LNCAP (cell line): ENCODE measurements at regions not wholly inside any gene's neighbourhood (a gene's known extent, or its start where the extent isn't known, plus 50 kb on each side); places are given as distances from the start of the nearest gene placed in this dataset.

Source experiments
- TF ChIP-seq, protein P1 (sequence below): fragments of 450-650 bp; IDR thresholded peaks from 2 replicates; pipeline ENCODE4 v1.5.1; 2017; ENCODE audit warnings: mild to moderate bottlenecking

DNA sequence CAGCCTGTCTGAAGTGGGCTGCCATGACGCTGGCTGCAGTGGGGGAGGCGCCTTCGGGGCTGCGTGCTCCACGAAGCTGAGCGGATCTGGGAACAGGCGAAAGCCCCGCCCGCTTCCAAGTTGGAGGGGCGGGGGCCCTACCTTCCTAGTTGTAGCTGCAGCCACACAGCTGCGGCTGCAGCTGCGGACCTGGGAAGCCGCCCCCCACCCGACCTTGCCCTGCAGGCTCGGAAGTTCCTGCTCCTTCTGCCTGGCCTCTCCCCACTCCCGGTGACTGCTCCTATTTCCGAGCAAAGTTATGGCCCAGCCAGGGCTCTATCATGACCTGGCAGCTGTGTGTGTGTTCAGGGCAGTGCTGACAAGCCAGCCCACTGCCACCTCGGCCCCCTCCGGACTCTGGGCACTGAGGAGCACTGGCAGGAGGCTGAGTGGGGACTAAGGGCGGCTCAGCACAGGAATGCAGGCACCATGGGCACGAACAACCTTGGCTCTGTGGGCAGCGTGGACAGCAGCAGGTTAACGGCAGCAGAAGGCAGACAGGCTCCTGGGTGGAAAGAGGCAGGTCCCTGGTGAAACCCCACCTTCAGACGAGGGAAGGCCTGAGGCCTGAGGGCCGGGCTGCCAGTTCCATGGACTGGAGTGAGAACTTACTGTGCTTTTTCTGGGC lies 352.4 kb upstream of the TMCO5A start:
- TF ChIP-seq, protein P1, sequence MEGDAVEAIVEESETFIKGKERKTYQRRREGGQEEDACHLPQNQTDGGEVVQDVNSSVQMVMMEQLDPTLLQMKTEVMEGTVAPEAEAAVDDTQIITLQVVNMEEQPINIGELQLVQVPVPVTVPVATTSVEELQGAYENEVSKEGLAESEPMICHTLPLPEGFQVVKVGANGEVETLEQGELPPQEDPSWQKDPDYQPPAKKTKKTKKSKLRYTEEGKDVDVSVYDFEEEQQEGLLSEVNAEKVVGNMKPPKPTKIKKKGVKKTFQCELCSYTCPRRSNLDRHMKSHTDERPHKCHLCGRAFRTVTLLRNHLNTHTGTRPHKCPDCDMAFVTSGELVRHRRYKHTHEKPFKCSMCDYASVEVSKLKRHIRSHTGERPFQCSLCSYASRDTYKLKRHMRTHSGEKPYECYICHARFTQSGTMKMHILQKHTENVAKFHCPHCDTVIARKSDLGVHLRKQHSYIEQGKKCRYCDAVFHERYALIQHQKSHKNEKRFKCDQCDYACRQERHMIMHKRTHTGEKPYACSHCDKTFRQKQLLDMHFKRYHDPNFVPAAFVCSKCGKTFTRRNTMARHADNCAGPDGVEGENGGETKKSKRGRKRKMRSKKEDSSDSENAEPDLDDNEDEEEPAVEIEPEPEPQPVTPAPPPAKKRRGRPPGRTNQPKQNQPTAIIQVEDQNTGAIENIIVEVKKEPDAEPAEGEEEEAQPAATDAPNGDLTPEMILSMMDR = no peak

DNA sequence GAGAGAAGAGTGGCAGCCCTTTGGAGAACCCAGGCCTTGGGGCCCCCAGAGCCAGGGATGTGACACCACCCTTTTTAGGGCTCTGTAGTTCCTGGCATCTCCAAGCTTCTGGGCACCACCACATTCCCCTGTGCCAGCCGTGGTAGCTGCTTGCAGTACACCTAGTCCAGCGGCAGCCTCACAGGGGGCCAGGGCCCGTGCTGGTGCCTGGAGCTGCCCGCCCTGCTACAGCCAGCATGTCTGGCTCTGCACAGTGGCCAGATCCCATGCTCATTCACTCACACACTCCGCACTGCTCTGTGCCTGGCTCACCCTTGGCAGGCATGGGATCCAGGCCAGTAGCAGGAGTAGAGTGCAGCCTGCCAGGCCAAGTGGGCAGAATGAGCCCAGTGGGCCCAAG lies 351.6 kb upstream of the TMCO5A start:
- TF ChIP-seq, protein P1 = no peak

DNA sequence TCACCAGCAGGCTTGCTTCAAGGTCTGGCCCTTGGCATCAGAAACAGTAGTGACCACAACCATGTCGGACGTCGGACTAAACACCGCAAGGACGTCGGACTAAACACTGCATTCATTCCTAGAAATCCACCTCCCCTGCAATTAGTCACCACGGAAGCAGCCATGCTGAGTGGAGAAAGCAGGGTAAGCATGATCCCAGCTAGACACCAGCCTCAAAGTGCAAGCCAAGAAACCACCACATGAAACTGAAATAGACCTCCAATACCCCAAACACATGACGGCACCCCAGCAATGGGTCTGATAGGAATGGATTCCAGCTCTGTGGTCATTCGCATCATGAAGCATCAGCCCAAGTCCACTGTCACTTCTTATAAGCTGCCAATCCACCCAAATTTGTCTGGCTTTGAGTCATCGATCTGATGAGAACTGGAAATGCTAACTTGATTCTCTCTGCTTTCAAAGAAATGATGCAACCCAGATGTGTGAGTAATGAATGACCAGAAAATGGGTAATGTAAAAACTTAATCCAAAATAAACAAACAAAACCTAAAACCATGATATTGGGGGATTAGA lies 348.3 kb upstream of the TMCO5A start:
- TF ChIP-seq, protein P1 = no peak

DNA sequence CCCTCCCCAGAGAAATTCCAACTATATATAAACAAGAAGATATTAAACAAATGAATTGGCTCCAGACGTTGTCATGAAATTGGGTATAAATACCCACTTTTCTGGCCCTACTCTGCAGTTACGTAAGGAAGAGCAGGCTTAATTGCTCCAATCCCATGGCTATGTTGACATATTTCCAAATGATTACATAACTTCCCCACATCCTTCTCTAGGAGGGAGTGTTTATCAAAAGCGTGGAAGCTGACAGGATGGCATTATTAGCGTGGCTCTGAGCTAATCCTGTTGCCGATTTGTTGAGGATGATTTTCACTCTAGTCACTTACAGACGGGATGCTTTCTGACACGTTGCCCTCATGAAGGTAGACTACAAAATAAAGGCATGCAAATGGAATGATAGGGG lies 347.5 kb upstream of the TMCO5A start:
- TF ChIP-seq, protein P1 = no peak

DNA sequence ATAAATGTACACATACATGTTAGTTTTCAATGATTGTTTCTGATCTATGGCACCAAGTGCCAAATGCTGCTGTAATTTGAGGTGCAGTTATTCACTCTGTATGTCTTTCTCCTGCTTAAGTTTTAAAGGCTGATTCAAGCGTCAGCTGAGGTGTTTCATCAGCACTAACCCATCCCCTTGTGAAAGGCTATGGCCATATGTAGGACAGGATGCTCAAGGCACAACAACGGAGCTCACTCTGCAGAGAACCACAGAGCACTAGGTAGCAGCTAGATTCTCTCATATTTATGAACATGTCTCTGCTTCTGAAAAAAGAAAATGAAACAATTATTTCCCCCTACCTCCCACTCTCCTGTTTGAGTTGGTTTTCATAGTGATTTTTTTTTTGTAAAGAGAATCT lies 340.0 kb upstream of the TMCO5A start:
- TF ChIP-seq, protein P1 = no peak

DNA sequence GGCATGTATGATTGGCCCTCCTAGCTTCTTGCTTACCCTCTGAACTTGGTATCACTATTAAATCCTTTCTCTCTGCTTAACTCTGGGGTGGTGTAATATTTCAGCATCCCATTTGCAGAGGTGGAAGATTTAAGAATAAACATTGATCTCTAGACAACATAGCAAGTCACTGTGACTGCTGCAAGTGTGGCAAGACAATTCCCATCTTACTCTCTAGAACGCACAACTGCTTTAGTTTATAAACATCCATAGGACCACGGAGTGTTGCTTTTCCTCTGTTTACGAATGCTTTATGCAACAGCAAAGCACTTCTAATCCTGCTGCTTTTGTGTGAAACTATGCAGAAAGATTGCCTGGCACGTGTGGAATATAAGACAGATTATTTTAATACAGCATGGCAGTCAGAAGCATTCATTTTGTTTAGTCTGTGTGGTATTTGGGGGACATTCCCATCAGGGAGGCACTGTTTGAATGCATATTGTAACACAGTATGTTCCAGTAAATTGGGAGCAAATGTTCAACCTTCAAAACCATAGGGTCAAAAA lies 338.9 kb upstream of the TMCO5A start:
- TF ChIP-seq, protein P1 = no peak

DNA sequence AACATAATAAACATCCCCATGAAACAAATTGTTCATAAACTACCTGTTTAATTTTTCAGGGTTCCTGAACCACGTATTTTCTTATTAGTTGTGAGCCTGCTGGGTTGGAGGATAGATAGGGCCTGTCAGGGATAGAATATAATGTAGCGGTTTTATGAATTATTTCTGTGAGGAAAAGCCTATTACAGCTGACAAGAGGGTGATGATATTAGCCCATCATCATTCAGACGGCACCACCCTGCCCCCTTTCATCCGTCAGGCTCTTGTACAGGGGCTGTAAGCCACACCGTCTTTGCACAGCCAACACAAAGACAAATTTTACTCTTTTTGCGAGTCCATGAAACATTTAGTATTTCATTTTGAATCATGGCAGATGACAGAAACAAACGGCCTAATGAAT lies 335.3 kb upstream of the TMCO5A start:
- TF ChIP-seq, protein P1 = no peak
